Sigmoid colon (tissue), 4 donors: ENCODE measurements at regions not wholly inside any gene's neighbourhood (a gene's known extent, or its start where the extent isn't known, plus 50 kb on each side); places are given as distances from the start of the nearest gene placed in this dataset.

Experiments
- EP300 ChIP-seq, 4 donors: sonication (generic); formaldehyde crosslinking; IDR thresholded peaks; one replicate each; pipeline ENCODE4 v1.6.1; 2017; ENCODE audit warnings: antibody characterized with exemption in 4 of 4
- TF ChIP-seq, protein P1 (sequence below), 4 experiments: fragments of 450-650 bp in 3 of 4; fragments of 200-600 bp in 1 of 4; IDR thresholded peaks; one replicate each; pipeline ENCODE4 v1.5.1; 2016 to 2019; ENCODE audit warnings: antibody characterized with exemption in 4 of 4, mild to moderate bottlenecking in 3 of 4, moderate library complexity in 2 of 4

- TF ChIP-seq, protein P1, sequence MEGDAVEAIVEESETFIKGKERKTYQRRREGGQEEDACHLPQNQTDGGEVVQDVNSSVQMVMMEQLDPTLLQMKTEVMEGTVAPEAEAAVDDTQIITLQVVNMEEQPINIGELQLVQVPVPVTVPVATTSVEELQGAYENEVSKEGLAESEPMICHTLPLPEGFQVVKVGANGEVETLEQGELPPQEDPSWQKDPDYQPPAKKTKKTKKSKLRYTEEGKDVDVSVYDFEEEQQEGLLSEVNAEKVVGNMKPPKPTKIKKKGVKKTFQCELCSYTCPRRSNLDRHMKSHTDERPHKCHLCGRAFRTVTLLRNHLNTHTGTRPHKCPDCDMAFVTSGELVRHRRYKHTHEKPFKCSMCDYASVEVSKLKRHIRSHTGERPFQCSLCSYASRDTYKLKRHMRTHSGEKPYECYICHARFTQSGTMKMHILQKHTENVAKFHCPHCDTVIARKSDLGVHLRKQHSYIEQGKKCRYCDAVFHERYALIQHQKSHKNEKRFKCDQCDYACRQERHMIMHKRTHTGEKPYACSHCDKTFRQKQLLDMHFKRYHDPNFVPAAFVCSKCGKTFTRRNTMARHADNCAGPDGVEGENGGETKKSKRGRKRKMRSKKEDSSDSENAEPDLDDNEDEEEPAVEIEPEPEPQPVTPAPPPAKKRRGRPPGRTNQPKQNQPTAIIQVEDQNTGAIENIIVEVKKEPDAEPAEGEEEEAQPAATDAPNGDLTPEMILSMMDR (IDR thresholded peaks at IDR 0.05): no peak
- no peak for TF ChIP-seq EP300 (IDR thresholded peaks at IDR 0.05)
Observed at GRCh38 chr13:85663856-85664255, 135.4 kb downstream of the SLITRK6 start.
